Glomerular visceral epithelial cell (primary cell): ENCODE measurements at regions not wholly inside any gene's neighbourhood (a gene's known extent, or its start where the extent isn't known, plus 50 kb on each side); places are given as distances from the start of the nearest gene placed in this dataset.

ENCODE experiments used
- DNase-seq: peaks from one replicate; pipeline ENCODE4 v3.0.0-alpha.2; 2016; ENCODE audit errors: extremely low spot score

- no peak for DNase-seq
Measured at GRCh38 chr2:150548527-150548926, 61.1 kb upstream of the RND3 start.

- no peak for DNase-seq
Measured at GRCh38 chr2:150545916-150546315, 58.4 kb upstream of the RND3 start.

- no peak for DNase-seq
Measured at GRCh38 chr2:150544731-150545130, 57.3 kb upstream of the RND3 start.

- no peak for DNase-seq
Measured at GRCh38 chr2:150542692-150543091, 55.2 kb upstream of the RND3 start.

- DNase-seq: no peak
Measured at GRCh38 chr2:150542172-150542571, 54.7 kb upstream of the RND3 start.

GRCh38 chr2:150538651-150539201 is 51.3 kb upstream of the RND3 start:
- DNase-seq: no peak
